SH-SY5Y (cell line): ENCODE measurements at regions not wholly inside any gene's neighbourhood (a gene's known extent, or its start where the extent isn't known, plus 50 kb on each side); places are given as distances from the start of the nearest gene placed in this dataset.

Source experiments
- GATA2 ChIP-seq: IDR thresholded peaks from 2 replicates; pipeline ENCODE4 v1.6.1; 2011; ENCODE audit warnings: mild to moderate bottlenecking, low read depth, low read length
- GATA3 ChIP-seq: IDR thresholded peaks from 2 replicates; pipeline ENCODE4 v1.6.1; 2011; ENCODE audit warnings: low read depth, mild to moderate bottlenecking, low read length, moderate library complexity

- TF ChIP-seq GATA2 = no peak
- no peak for TF ChIP-seq GATA3
Measured at GRCh38 chr7:81618396-81619014, 151.3 kb downstream of the HGF start.

- TF ChIP-seq GATA2 = no peak
- no peak for TF ChIP-seq GATA3
Measured at GRCh38 chr7:81616951-81617350, 152.9 kb downstream of the HGF start.

GRCh38 chr7:81611805-81612204 is 158.0 kb downstream of the HGF start:
- TF ChIP-seq GATA2 = no peak
- TF ChIP-seq GATA3 = no peak

GRCh38 chr7:81611040-81611439 is 158.8 kb downstream of the HGF start:
- TF ChIP-seq GATA3 (no peak), GATA2 (no peak)

- TF ChIP-seq GATA3 (no peak), GATA2 (no peak)
Measured at GRCh38 chr7:81608748-81609382, 161.0 kb downstream of the HGF start.

GRCh38 chr7:81607987-81608386 is 161.9 kb downstream of the HGF start:
- TF ChIP-seq GATA2 (no peak), GATA3 (no peak)

- no peak for TF ChIP-seq GATA2
- no peak for TF ChIP-seq GATA3
Measured at GRCh38 chr7:81606078-81606863, 163.6 kb downstream of the HGF start.

- no peak for TF ChIP-seq GATA2
- no peak for TF ChIP-seq GATA3
Measured at GRCh38 chr7:81605493-81605892, 164.4 kb downstream of the HGF start.

- TF ChIP-seq GATA2 (no peak), GATA3 (no peak)
Measured at GRCh38 chr7:81604808-81605174, 165.1 kb downstream of the HGF start.

GRCh38 chr7:81604075-81604807 is 165.6 kb downstream of the HGF start:
- TF ChIP-seq GATA2 (no peak), GATA3 (no peak)

- TF ChIP-seq GATA2 (no peak), GATA3 (no peak)
Measured at GRCh38 chr7:81600608-81601007, 169.2 kb downstream of the HGF start.

GRCh38 chr7:81598951-81599350 is 170.9 kb downstream of the HGF start:
- TF ChIP-seq GATA2 = no peak
- no peak for TF ChIP-seq GATA3

- no peak for TF ChIP-seq GATA2
- TF ChIP-seq GATA3 = no peak
Measured at GRCh38 chr7:81594767-81595166, 175.1 kb downstream of the HGF start.

GRCh38 chr7:81590131-81590530 is 179.7 kb downstream of the HGF start:
- no peak for TF ChIP-seq GATA2
- no peak for TF ChIP-seq GATA3

- TF ChIP-seq GATA3 (no peak), GATA2 (no peak)
Measured at GRCh38 chr7:81584667-81585066, 185.2 kb downstream of the HGF start.

GRCh38 chr7:81583882-81584533 is 185.8 kb downstream of the HGF start:
- TF ChIP-seq GATA3 (no peak), GATA2 (no peak)
